Stomach (tissue), 8 donors: ENCODE measurements at regions not wholly inside any gene's neighbourhood (a gene's known extent, or its start where the extent isn't known, plus 50 kb on each side); places are given as distances from the start of the nearest gene placed in this dataset.

Experiments used
- DNase-seq, 2 donors: peaks; one replicate each; pipeline versions ENCODE4 v3.0.0 to v3.0.0-alpha.2; 2013 to 2019
- H3K27ac ChIP-seq, 5 donors: fragments of 200-600 bp in 4 of 5; sonication (generic) in 4 of 5; one replicate each; pipeline ENCODE4 v1.5.1; 2013 to 2019; ENCODE audit warnings: mild to moderate bottlenecking in 1 of 5, moderate library complexity in 1 of 5
- H3K27me3 ChIP-seq, 3 donors: fragments of 200-600 bp; sonication (generic); one replicate each; pipeline ENCODE4 v1.5.1; 2017 to 2019; ENCODE audit warnings: mixed run types in 1 of 3
- H3K36me3 ChIP-seq, 4 donors: fragments of 200-600 bp; sonication (generic); 1 replicate in 3 of 4; 2 replicates in 1 of 4; pipeline ENCODE4 v1.5.1; 2016 to 2019
- H3K4me1 ChIP-seq, 4 donors: fragments of 200-600 bp; sonication (generic); one replicate each; pipeline ENCODE4 v1.5.1; 2016 to 2019
- H3K4me3 ChIP-seq, 4 donors: fragments of 200-600 bp; sonication (generic) in 3 of 4; one replicate each; pipeline ENCODE4 v1.5.1; 2016 to 2019; ENCODE audit warnings: mild to moderate bottlenecking in 1 of 4
- H3K9me3 ChIP-seq, 4 donors: fragments of 200-600 bp; sonication (generic); one replicate each; pipeline ENCODE4 v1.5.1; 2016 to 2019
- EP300 ChIP-seq: sonication (generic); formaldehyde crosslinking; IDR thresholded peaks from one replicate; pipeline ENCODE4 v1.6.1; 2017; ENCODE audit warnings: antibody characterized with exemption
- POLR2A ChIP-seq, 4 donors: fragments of 450-650 bp; IDR thresholded peaks; one replicate each; pipeline ENCODE4 v1.6.1; 2016; ENCODE audit warnings: antibody characterized with exemption in 4 of 4, control low read depth in 2 of 4, mild to moderate bottlenecking in 1 of 4, moderate library complexity in 1 of 4
- POLR2AphosphoS5 ChIP-seq, 3 donors: sonication (generic); formaldehyde crosslinking; IDR thresholded peaks; one replicate each; pipeline ENCODE4 v1.6.1; 2016; ENCODE audit warnings: antibody characterized with exemption in 3 of 3
- WGBS, 5 donors: extraction: QIAGEN DNeasy Blood & Tissue Kit in 3 of 5; methylation state at CpG; one replicate each; pipeline versions ENCODE4 v1.1.5 to v1.1.7; 2013 to 2018; 5-methylcytosine and 5-hydroxymethylcytosine counted together
- intact Hi-C: fragments of 100-400 bp; cut with DNase I; formaldehyde crosslinking; loops from one replicate; pipeline ENCODE4 v1.15.1; 2023; ENCODE audit warnings: low total_unique reads
- TF ChIP-seq, protein P1 (sequence below), 7 experiments: fragments of 450-650 bp in 4 of 7; fragments of 200-600 bp in 3 of 7; sonication (generic) in 3 of 7; IDR thresholded peaks; one replicate each; pipeline ENCODE4 v1.5.1; 2016 to 2019; ENCODE audit warnings: antibody characterized with exemption in 7 of 7, control low read depth in 2 of 7, mild to moderate bottlenecking in 1 of 7
- donor health status: healthy with polysubstance abuse.
- donor health status: Bipolar disorder and iron deficiency.
- donor health status: healthy.

DNA sequence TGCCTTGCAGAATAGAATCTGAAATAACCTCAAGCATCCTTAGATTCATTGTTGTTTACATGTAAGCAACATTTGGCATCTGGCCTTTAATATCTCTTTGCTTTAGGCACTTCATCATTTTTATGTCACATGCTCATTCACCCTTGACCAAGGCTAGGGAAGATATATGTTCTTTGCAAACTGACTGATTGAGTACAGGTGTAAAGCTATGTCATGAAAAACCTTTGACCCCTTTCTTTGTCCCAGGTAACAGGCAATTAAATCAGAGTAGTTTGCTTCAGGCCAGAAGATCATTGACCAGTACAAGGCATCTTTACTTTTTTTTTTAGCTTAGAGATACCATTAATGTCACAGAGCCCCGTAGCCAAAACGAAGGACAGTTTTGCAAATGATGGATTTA lies 520.6 kb downstream of the STK39 start:
- no peaks in the 10 kb centered on the region for H3K9me3 ChIP-seq
- DNase-seq = no peak
- H3K36me3 ChIP-seq = no peaks in the 10 kb centered on the region
- WGBS, 5 donors = 58 to 77% (median 69%) methylated on average over 2 of the region's 2 CpGs
- H3K4me1 ChIP-seq = peaks cover 0 to 4% (median 0%) of the 10 kb centered on the region in 4 donors
- TF ChIP-seq POLR2A (IDR thresholded peaks at IDR 0.05) = no peak
- TF ChIP-seq POLR2AphosphoS5 (IDR thresholded peaks at IDR 0.05) = no peak
- no peak for TF ChIP-seq EP300
- TF ChIP-seq, protein P1, sequence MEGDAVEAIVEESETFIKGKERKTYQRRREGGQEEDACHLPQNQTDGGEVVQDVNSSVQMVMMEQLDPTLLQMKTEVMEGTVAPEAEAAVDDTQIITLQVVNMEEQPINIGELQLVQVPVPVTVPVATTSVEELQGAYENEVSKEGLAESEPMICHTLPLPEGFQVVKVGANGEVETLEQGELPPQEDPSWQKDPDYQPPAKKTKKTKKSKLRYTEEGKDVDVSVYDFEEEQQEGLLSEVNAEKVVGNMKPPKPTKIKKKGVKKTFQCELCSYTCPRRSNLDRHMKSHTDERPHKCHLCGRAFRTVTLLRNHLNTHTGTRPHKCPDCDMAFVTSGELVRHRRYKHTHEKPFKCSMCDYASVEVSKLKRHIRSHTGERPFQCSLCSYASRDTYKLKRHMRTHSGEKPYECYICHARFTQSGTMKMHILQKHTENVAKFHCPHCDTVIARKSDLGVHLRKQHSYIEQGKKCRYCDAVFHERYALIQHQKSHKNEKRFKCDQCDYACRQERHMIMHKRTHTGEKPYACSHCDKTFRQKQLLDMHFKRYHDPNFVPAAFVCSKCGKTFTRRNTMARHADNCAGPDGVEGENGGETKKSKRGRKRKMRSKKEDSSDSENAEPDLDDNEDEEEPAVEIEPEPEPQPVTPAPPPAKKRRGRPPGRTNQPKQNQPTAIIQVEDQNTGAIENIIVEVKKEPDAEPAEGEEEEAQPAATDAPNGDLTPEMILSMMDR (IDR thresholded peaks at IDR 0.05) = no peak
- H3K27me3 ChIP-seq = no peaks in the 10 kb centered on the region
- no peak overlapping the region for H3K4me3 ChIP-seq
- intact Hi-C loops = no loop called here
- H3K27ac ChIP-seq = no peak overlapping the region

DNA sequence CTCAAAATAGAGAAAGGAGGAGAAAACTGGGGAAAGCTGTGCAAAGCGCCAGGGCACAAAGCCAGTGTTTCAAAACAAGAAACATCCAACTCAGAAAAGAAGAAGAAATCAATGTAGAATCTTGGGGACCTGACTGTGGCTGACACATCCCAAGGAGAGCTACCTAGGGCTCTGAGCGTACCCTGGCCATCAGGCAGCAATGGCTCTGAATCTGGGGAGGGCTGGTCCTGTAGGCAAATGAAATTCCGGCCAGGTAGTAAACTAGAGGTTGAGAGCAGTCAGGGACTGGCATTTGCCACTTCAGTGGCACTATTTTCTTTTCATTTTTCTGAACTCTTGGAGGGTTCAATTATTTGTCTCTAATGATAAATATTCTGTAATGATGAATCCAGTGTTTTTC lies 525.8 kb downstream of the STK39 start:
- WGBS, 5 donors = 82 to 92% (median 86%) methylated on average over 3 of the region's 3 CpGs
- H3K9me3 ChIP-seq = no peaks in the 10 kb centered on the region
- H3K4me3 ChIP-seq = no peak overlapping the region
- TF ChIP-seq, protein P1 (IDR thresholded peaks at IDR 0.05) = no peak
- TF ChIP-seq EP300 (no peak), POLR2A (IDR thresholded peaks at IDR 0.05) (no peak), POLR2AphosphoS5 (IDR thresholded peaks at IDR 0.05) (no peak)
- H3K27me3 ChIP-seq = no peaks in the 10 kb centered on the region
- no peaks in the 10 kb centered on the region for H3K4me1 ChIP-seq
- H3K36me3 ChIP-seq = no peaks in the 10 kb centered on the region
- no peak overlapping the region for H3K27ac ChIP-seq
- intact Hi-C loops = no loop called here
- DNase-seq = no peak

DNA sequence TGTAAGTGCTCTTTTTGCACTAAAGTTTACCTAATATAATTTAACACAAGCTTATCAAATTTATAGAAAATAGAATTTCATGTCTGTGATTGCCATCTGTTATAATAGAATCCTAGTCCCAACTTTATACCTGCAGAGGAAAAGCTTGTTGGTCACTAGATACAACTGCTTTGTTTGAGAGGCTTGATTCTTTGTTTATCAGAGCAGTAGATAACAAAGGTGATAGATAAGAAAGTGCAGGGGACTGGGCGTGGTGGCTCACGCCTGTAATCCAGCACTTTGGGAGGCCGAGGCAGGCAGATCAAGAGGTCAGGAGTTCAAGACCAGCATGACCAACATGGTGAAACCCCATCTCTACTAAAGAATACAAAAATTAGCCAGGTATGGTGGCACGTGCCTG lies 528.0 kb downstream of the STK39 start:
- 37 to 53% (median 46%) methylated on average over 4 of the region's 4 CpGs for WGBS, 5 donors

DNA sequence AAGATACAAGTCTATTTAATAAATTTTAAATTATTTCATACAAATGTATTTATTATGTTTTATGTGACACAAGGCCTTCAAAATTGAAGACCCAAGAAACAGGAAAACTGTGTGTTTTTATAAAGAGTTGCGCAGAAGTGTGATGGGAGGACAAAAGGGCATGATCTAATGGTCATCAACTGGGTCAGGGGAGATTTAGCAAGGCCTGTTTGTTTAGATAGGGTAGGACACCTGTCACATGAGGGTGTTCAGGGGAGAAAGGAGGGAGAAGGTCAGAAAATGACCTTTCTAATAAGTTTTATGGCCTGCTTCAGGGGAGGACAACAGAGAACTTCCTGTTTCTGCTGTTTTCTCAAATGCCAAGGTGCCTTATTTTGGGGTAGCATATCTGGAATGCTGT lies 528.8 kb downstream of the STK39 start:
- no peaks in the 10 kb centered on the region for H3K27me3 ChIP-seq
- H3K27ac ChIP-seq = no peak overlapping the region
- no peak overlapping the region for H3K4me3 ChIP-seq
- H3K36me3 ChIP-seq = no peaks in the 10 kb centered on the region
- DNase-seq = no peak
- TF ChIP-seq, protein P1 (IDR thresholded peaks at IDR 0.05) = no peak
- TF ChIP-seq POLR2AphosphoS5 (IDR thresholded peaks at IDR 0.05) = no peak
- TF ChIP-seq POLR2A (IDR thresholded peaks at IDR 0.05) = no peak
- no peak for TF ChIP-seq EP300
- H3K4me1 ChIP-seq = no peaks in the 10 kb centered on the region
- 89 to 100% (median 95%) methylated on average over 1 of the region's 1 CpG for WGBS, 5 donors
- intact Hi-C loops = no loop called here
- H3K9me3 ChIP-seq = no peaks in the 10 kb centered on the region

More for the DNA sequence above, 528.0 kb downstream of the STK39 start:
- Histone ChIP-seq H3K9me3 (no peaks in the 10 kb centered on the region), H3K27ac (no peak overlapping the region), H3K4me3 (no peak overlapping the region), H3K36me3 (no peaks in the 10 kb centered on the region), H3K4me1 (no peaks in the 10 kb centered on the region), H3K27me3 (no peaks in the 10 kb centered on the region)
- TF ChIP-seq EP300 = no peak
- TF ChIP-seq POLR2A (IDR thresholded peaks at IDR 0.05) = no peak
- TF ChIP-seq, protein P1 (IDR thresholded peaks at IDR 0.05) = no peak
- no peak for DNase-seq
- intact Hi-C loops = no loop called here
